ENCODE measurements at regions not wholly inside any gene's neighbourhood (a gene's known extent, or its start where the extent isn't known, plus 50 kb on each side); places are given as distances from the start of the nearest gene placed in this dataset.

GRCh38 chr12:69073035-69073434 lies 140.1 kb upstream of the CPM start:
- peaks cover 53% of the 10 kb centered on the region for H3K27me3 Mint-ChIP-seq (ENCODE audit: low read depth)
- DNase-seq: no peak
- no peaks in the 10 kb centered on the region for H3K9me3 Mint-ChIP-seq
- ATAC-seq (replicated peaks in 1 of 2): no peak
- no peaks in the 10 kb centered on the region for H3K36me3 Mint-ChIP-seq (ENCODE audit: insufficient read depth in 2 of 2)
- no peak overlapping the region for H3K27ac Mint-ChIP-seq
- H3K4me1 Mint-ChIP-seq (ENCODE audit: low read depth): peaks cover 9% of the 10 kb centered on the region
- H3K4me3 Mint-ChIP-seq: no peak overlapping the region

DNA sequence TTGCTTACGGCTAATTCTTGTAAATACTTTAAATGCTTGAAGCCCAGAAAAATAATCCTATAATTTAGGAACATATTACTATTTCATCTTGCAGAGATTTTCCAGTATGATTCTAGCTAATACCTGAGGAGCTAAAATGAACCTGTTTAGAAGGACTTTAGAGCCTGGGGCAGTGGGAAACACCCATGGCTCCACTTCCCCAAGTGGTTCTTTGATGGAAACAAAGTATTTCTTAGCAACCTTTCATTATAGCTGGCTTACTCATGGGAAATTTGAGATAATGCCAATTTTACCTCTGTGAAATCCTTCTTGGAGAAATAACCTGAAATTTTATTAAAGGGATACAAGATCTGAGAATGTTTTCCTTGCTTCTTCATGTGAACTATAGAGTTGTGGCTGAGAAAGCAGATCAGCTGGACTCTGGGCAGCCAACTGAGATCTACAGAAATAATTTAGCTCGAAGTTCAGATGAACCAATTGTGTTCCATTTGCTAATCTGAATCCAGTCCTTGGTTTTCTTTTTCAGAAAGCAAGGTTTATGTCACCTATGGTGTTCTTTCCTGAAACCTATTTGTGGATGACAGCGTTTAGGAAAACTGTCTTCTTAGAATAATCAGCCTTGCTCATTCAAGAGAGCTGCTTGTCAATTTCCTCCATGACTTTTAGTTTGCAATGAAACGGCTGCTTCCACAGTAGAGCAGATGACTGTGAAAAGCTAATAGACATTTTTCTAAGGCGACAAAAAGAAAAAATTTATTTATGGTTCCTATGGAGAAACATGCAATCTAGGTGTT lies 141.8 kb upstream of the CPM start:
- Mint-ChIP-seq H3K4me1 (ENCODE audit: low read depth) (no peaks in the 10 kb centered on the region), H3K27me3 (ENCODE audit: low read depth) (peaks cover 60% of the 10 kb centered on the region), H3K4me3 (no peak overlapping the region), H3K9me3 (no peaks in the 10 kb centered on the region), H3K36me3 (ENCODE audit: insufficient read depth in 2 of 2) (no peaks in the 10 kb centered on the region), H3K27ac (no peak overlapping the region)
- DNase-seq: no peak
- no peak for ATAC-seq (replicated peaks in 1 of 2)

DNA sequence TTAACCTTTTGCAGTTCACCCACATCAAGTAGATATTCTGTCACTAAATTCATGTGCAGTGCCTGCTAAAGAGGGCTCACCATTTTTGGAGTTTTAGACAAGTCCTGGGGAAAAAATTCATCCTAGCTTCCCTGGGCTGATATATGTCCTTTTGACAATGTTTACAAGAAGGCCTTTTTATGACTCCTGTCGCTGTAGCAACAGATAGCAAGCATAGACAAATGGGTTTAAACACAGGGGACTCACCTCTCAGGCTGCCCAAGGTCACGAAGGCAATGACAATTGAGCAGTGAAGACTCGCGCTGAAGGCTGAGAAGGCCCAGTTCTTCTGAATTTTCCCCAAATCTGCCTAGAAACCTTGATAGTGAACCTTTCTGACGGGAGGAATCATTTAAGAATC lies 150.7 kb upstream of the CPM start:
- ATAC-seq (replicated peaks in 1 of 2) (no peak), DNase-seq (no peak)
- Mint-ChIP-seq H3K4me1 (ENCODE audit: low read depth) (no peaks in the 10 kb centered on the region), H3K27ac (no peak overlapping the region), H3K27me3 (ENCODE audit: low read depth) (peaks cover 15% of the 10 kb centered on the region), H3K36me3 (ENCODE audit: insufficient read depth in 2 of 2) (no peaks in the 10 kb centered on the region), H3K9me3 (no peaks in the 10 kb centered on the region), H3K4me3 (no peak overlapping the region)

GRCh38 chr12:69084816-69085378 lies 151.9 kb upstream of the CPM start:
- H3K4me3 Mint-ChIP-seq: no peak overlapping the region
- H3K9me3 Mint-ChIP-seq: no peaks in the 10 kb centered on the region
- peak overlapping the region; percentile 63 for H3K27ac Mint-ChIP-seq
- DNase-seq (no peak), ATAC-seq (replicated peaks in 1 of 2) (no peak)
- H3K4me1 Mint-ChIP-seq (ENCODE audit: low read depth): no peaks in the 10 kb centered on the region
- no peaks in the 10 kb centered on the region for H3K36me3 Mint-ChIP-seq (ENCODE audit: insufficient read depth in 2 of 2)
- H3K27me3 Mint-ChIP-seq (ENCODE audit: low read depth): peaks cover 19% of the 10 kb centered on the region

DNA sequence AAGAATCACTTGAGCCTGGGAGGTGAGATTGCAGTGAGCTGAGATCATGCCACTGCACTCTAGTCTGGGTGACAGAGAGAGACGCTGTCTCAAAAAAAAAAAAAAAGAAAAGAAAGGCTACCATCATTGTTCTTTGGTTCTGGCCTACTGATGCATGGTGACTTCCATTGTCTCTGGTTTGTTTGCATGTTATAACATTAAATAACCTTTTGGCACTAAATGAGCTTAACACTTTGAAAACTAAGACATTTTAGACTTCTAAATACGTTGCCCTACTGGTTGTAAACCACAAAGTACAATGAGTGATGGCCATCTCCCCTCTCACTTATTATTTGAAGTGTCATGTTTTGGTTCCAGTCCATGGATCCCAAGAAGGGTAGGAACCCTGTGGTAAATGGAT lies 152.9 kb upstream of the CPM start:
- Mint-ChIP-seq H3K27me3 (ENCODE audit: low read depth) (peaks cover 28% of the 10 kb centered on the region), H3K36me3 (ENCODE audit: insufficient read depth in 2 of 2) (no peaks in the 10 kb centered on the region), H3K4me1 (ENCODE audit: low read depth) (no peaks in the 10 kb centered on the region), H3K4me3 (no peak overlapping the region), H3K27ac (no peak overlapping the region), H3K9me3 (no peaks in the 10 kb centered on the region)
- ATAC-seq (replicated peaks in 1 of 2) (no peak), DNase-seq (no peak)

GRCh38 chr12:69087986-69088385 lies 151.4 kb upstream of the CPSF6 start:
- peaks cover 33% of the 10 kb centered on the region for H3K27me3 Mint-ChIP-seq (ENCODE audit: low read depth)
- H3K9me3 Mint-ChIP-seq: no peaks in the 10 kb centered on the region
- ATAC-seq (replicated peaks in 1 of 2): no peak
- no peaks in the 10 kb centered on the region for H3K36me3 Mint-ChIP-seq (ENCODE audit: insufficient read depth in 2 of 2)
- H3K4me3 Mint-ChIP-seq: no peak overlapping the region
- no peaks in the 10 kb centered on the region for H3K4me1 Mint-ChIP-seq (ENCODE audit: low read depth)
- no peak for DNase-seq
- no peak overlapping the region for H3K27ac Mint-ChIP-seq

DNA sequence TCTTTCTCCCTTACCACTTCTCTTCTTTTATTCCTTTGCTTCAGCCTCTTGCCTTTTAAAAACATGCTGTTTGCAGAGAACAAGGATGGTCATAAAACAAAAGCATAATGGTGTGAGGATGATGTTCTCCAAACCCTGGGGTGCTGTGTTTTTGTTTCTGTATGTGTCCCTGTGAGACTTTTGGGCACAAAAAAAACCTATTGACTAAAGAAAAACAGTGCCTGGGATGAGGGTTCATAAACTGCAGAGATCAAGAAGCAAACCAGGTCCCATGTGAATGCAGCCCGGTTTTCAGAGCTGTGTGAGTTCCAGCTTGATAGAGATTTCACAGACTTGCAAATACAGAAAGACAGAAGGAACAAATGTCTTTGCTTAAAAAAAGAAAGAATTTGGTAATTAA lies 148.6 kb upstream of the CPSF6 start:
- peaks cover 33% of the 10 kb centered on the region for H3K27me3 Mint-ChIP-seq (ENCODE audit: low read depth)
- no peak overlapping the region for H3K4me3 Mint-ChIP-seq
- H3K4me1 Mint-ChIP-seq (ENCODE audit: low read depth): no peaks in the 10 kb centered on the region
- no peak for ATAC-seq (replicated peaks in 1 of 2)
- no peaks in the 10 kb centered on the region for H3K36me3 Mint-ChIP-seq (ENCODE audit: insufficient read depth in 2 of 2)
- no peak for DNase-seq
- no peak overlapping the region for H3K27ac Mint-ChIP-seq
- H3K9me3 Mint-ChIP-seq: no peaks in the 10 kb centered on the region

GRCh38 chr12:69091442-69092017 lies 147.8 kb upstream of the CPSF6 start:
- no peak for ATAC-seq (replicated peaks in 1 of 2)
- H3K4me1 Mint-ChIP-seq (ENCODE audit: low read depth): no peaks in the 10 kb centered on the region
- no peaks in the 10 kb centered on the region for H3K9me3 Mint-ChIP-seq
- no peak overlapping the region for H3K27ac Mint-ChIP-seq
- H3K27me3 Mint-ChIP-seq (ENCODE audit: low read depth): peaks cover 28% of the 10 kb centered on the region
- no peak overlapping the region for H3K4me3 Mint-ChIP-seq
- DNase-seq: no peak
- H3K36me3 Mint-ChIP-seq (ENCODE audit: insufficient read depth in 2 of 2): no peaks in the 10 kb centered on the region

- H3K4me1 Mint-ChIP-seq (ENCODE audit: low read depth): no peaks in the 10 kb centered on the region
- H3K36me3 Mint-ChIP-seq (ENCODE audit: insufficient read depth in 2 of 2): no peaks in the 10 kb centered on the region
- ATAC-seq (replicated peaks in 1 of 2) (no peak), DNase-seq (no peak)
- H3K9me3 Mint-ChIP-seq: no peaks in the 10 kb centered on the region
- H3K4me3 Mint-ChIP-seq: no peak overlapping the region
- H3K27me3 Mint-ChIP-seq (ENCODE audit: low read depth): peaks cover 25% of the 10 kb centered on the region
- H3K27ac Mint-ChIP-seq: no peak overlapping the region
Observed at GRCh38 chr12:69092137-69092536, 147.2 kb upstream of the CPSF6 start.

DNA sequence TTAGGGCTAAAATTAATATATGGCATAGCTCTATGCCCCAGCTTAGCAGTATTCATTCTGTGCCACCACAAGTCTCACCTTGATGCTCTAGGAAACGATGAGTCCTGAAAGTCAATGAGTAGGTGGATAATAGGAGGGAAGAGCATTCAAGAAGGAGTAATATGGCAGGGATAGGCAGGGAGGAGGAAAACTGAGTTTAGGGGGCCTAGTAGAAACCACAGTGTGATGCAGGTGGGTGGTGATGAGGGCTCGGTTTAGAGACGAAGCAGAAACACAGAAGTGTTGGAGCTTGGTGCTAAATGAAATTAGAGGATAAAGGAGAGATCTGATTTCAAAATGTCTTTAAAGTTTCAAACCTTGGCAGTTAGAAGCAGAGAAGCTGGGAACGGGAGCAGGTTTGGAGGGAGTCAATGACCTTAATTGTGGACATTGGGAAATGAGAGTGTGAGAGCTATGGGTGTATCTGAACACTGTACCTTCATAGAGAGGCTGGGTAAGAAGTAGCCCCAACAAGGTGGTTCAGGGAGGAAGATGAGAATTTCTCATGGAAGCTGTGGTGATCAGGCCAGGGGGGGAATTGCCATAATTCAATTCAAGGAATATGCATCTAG lies 144.7 kb upstream of the CPSF6 start:
- DNase-seq: no peak
- Mint-ChIP-seq H3K36me3 (ENCODE audit: insufficient read depth in 2 of 2) (no peaks in the 10 kb centered on the region), H3K4me1 (ENCODE audit: low read depth) (peaks cover 8% of the 10 kb centered on the region)

GRCh38 chr12:69095765-69096477 lies 143.4 kb upstream of the CPSF6 start:
- Mint-ChIP-seq H3K4me3 (no peak overlapping the region), H3K27ac (no peak overlapping the region), H3K36me3 (ENCODE audit: insufficient read depth in 2 of 2) (no peaks in the 10 kb centered on the region), H3K4me1 (ENCODE audit: low read depth) (peaks cover 8% of the 10 kb centered on the region), H3K27me3 (ENCODE audit: low read depth) (peaks cover 15% of the 10 kb centered on the region), H3K9me3 (no peaks in the 10 kb centered on the region)
- DNase-seq (no peak), ATAC-seq (replicated peaks in 1 of 2) (no peak)

More for the DNA sequence above, 144.7 kb upstream of the CPSF6 start:
- Mint-ChIP-seq H3K9me3 (no peaks in the 10 kb centered on the region), H3K27ac (no peak overlapping the region), H3K4me3 (no peak overlapping the region), H3K27me3 (ENCODE audit: low read depth) (peaks cover 25% of the 10 kb centered on the region)
- no peak for ATAC-seq (replicated peaks in 1 of 2)

DNA sequence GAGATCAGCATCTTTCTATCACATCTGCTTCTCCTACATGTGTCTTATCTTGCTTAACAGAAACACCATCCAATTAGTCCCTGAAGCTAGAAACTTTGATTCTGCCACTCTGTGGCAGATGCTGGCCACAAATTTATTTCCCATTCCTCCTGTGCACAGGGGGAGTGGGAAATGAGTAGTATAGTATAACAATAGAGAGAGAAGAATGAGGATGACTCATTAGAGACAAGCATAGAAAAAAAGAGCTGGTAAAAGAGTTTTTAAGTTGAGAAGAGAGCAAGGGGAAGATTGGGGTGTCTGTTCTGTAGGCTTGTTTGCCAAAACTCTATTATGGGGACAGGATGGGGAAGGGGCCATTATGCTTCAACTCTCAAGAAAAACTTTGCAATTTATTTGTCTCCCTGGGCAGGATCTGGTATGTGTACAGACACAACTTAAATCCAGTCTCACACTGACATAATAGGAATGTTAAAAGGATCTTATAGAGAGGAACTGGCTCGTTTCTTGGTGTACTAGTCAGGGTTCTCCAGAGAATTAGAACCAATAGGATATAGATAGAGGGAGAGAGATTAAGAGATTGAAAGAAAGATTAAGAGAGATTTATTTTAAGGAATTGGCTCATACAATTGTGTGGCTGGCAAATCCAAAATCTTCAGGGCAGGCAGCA lies 142.6 kb upstream of the CPSF6 start:
- Mint-ChIP-seq H3K27ac (no peak overlapping the region), H3K27me3 (ENCODE audit: low read depth) (peaks cover 11% of the 10 kb centered on the region), H3K9me3 (no peaks in the 10 kb centered on the region), H3K36me3 (ENCODE audit: insufficient read depth in 2 of 2) (no peaks in the 10 kb centered on the region), H3K4me1 (ENCODE audit: low read depth) (peaks cover 8% of the 10 kb centered on the region), H3K4me3 (no peak overlapping the region)
- DNase-seq (no peak), ATAC-seq (replicated peaks in 1 of 2) (peak in 1 of 2 donors; percentile 45)

All from activated T-cell treated with anti-CD3 and anti-CD28 coated beads, Interleukin-2, amount 50 U/mL, for 72 hours (primary cell).